MCF 10A (cell line): ENCODE measurements at regions not wholly inside any gene's neighbourhood (a gene's known extent, or its start where the extent isn't known, plus 50 kb on each side); places are given as distances from the start of the nearest gene placed in this dataset.

ENCODE experiments used
- BruUV-seq: library from RNA; stranded (reverse); fragments of 400-500 nt; replicated peaks from 2 replicates; lab custom pipeline; 2021; lab: Mats Ljungman, UMichigan
- CTCF ChIA-PET: fragments of 300-600 bp; sonication (Branson Sonifier 250); formaldehyde crosslinking; extraction: SDS; loops from one replicate; lab custom pipeline; 2021; ENCODE audit warnings: antibody characterized with exemption, inconsistent platforms; lab: Yijun Ruan, JAX
- POLR2A ChIA-PET: fragments of 300-600, 350-650 bp; sonication (Branson Sonifier 250); formaldehyde crosslinking; extraction: SDS; loops from one replicate; lab custom pipeline; 2020; ENCODE audit warnings: antibody characterized with exemption, inconsistent platforms; lab: Yijun Ruan, JAX
- DNase-seq: peaks from one replicate; pipeline ENCODE4 v3.0.0-alpha.2; 2018; ENCODE audit not compliant: unreplicated experiment
- H3K27ac Mint-ChIP-seq: one replicate; pipeline ENCODE4 v1.8.0; 2022; ENCODE audit warnings: mild to moderate bottlenecking, low read depth, mixed read lengths; ENCODE audit not compliant: unreplicated experiment
- H3K27me3 Mint-ChIP-seq: one replicate; pipeline ENCODE4 v1.8.0; 2022; ENCODE audit warnings: mixed read lengths; ENCODE audit not compliant: insufficient read depth, unreplicated experiment
- H3K36me3 Mint-ChIP-seq: one replicate; pipeline ENCODE4 v1.8.0; 2022; ENCODE audit warnings: mild to moderate bottlenecking, moderate library complexity, mixed read lengths; ENCODE audit not compliant: insufficient read depth, unreplicated experiment
- H3K4me1 Mint-ChIP-seq: one replicate; pipeline ENCODE4 v1.8.0; 2022; ENCODE audit warnings: mixed read lengths; ENCODE audit not compliant: insufficient read depth, unreplicated experiment
- H3K4me3 Mint-ChIP-seq: one replicate; pipeline ENCODE4 v1.8.0; 2022; ENCODE audit warnings: mild to moderate bottlenecking, moderate library complexity, mixed read lengths; ENCODE audit not compliant: unreplicated experiment
- H3K9me3 Mint-ChIP-seq: one replicate; pipeline ENCODE4 v1.8.0; 2022; ENCODE audit warnings: mixed read lengths; ENCODE audit not compliant: unreplicated experiment
- CTCF ChIP-seq: fragments of 200-600 bp; IDR thresholded peaks from one replicate; pipeline ENCODE4 v1.8.0; 2022; ENCODE audit warnings: antibody characterized with exemption, mild to moderate bottlenecking; ENCODE audit not compliant: unreplicated experiment
- intact Hi-C: fragments of 100-400 bp; cut with micrococcal nuclease; formaldehyde crosslinking; loops from 2 replicates; pipeline ENCODE4 v1.14.1; 2022

DNA sequence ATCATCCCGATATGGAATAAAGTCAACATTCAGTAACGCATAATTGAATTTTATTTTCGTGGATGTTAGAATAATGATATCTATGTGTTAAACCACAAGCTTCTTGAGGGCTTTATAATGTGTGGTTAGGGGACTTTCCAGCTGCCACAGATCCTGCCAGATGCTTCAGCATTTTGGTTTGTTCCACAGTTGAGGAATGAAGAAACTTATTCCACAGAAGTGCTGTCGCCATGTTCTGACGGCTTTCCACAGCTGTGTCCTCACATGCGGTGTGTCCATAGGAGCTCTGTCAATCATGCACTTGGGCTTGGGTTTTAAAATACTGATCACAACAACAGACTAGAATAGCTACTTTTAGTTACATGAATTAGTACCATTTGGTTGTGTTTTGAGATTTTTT lies 411.9 kb downstream of the TRIML1 start:
- POLR2A ChIA-PET, result no interaction called here
- no peaks in the 10 kb centered on the region for H3K27me3 Mint-ChIP-seq
- intact Hi-C loops, result no loop called here
- no peak overlapping the region for H3K4me3 Mint-ChIP-seq
- no TSS peak for BruUV-seq
- no peak for TF ChIP-seq CTCF
- no peaks in the 10 kb centered on the region for H3K9me3 Mint-ChIP-seq
- no peaks in the 10 kb centered on the region for H3K4me1 Mint-ChIP-seq
- no peaks in the 10 kb centered on the region for H3K36me3 Mint-ChIP-seq
- CTCF ChIA-PET, result interaction anchor here (0.5 kb wide), 1 partner anchor 1831 kb away, joined by 3 read pairs; no protein-coding TSS in a partner anchor
- H3K27ac Mint-ChIP-seq, result no peak overlapping the region
- no peak for DNase-seq

- Mint-ChIP-seq H3K9me3 (no peaks in the 10 kb centered on the region), H3K4me1 (no peaks in the 10 kb centered on the region), H3K4me3 (no peak overlapping the region), H3K27ac (no peak overlapping the region), H3K36me3 (no peaks in the 10 kb centered on the region), H3K27me3 (no peaks in the 10 kb centered on the region)
- intact Hi-C loops, result no loop called here
- TF ChIP-seq CTCF, result no peak
- ChIA-PET POLR2A (no interaction called here), CTCF (interaction anchor here (0.5 to 1.2 kb wide), 2 partner anchors 22 to 250 kb away, joined by 3 read pairs; no protein-coding TSS in a partner anchor)
- no peak for DNase-seq
- no TSS peak for BruUV-seq
These were observed 413.6 kb downstream of the TRIML1 start for GRCh38 chr4:188552741-188553275.

- no peaks in the 10 kb centered on the region for H3K27me3 Mint-ChIP-seq
- POLR2A ChIA-PET, result no interaction called here
- BruUV-seq, result no TSS peak
- TF ChIP-seq CTCF, result no peak
- no peaks in the 10 kb centered on the region for H3K4me1 Mint-ChIP-seq
- no peaks in the 10 kb centered on the region for H3K36me3 Mint-ChIP-seq
- intact Hi-C loops, result no loop called here
- CTCF ChIA-PET, result no interaction called here
- no peak for DNase-seq
- no peak overlapping the region for H3K4me3 Mint-ChIP-seq
- H3K9me3 Mint-ChIP-seq, result no peaks in the 10 kb centered on the region
- H3K27ac Mint-ChIP-seq, result no peak overlapping the region
These were observed 415.2 kb downstream of the TRIML1 start for GRCh38 chr4:188554413-188554812.

- Mint-ChIP-seq H3K9me3 (peaks cover 8% of the 10 kb centered on the region), H3K4me1 (no peaks in the 10 kb centered on the region), H3K36me3 (no peaks in the 10 kb centered on the region), H3K27ac (no peak overlapping the region), H3K27me3 (no peaks in the 10 kb centered on the region), H3K4me3 (no peak overlapping the region)
- POLR2A ChIA-PET, result interaction anchor here (0.6 kb wide), 1 partner anchor 298 kb away, joined by 4 read pairs; no protein-coding TSS in a partner anchor
- CTCF ChIA-PET, result interaction anchor here (0.6 kb wide), 1 partner anchor 19 kb away, joined by 3 read pairs; no protein-coding TSS in a partner anchor
- intact Hi-C loops, result no loop called here
- BruUV-seq, result no TSS peak
- no peak for DNase-seq
- no peak for TF ChIP-seq CTCF
These were observed 433.9 kb downstream of the TRIML1 start for GRCh38 chr4:188573104-188573503.
